CD14-positive monocyte (primary cell): ENCODE measurements at regions not wholly inside any gene's neighbourhood (a gene's known extent, or its start where the extent isn't known, plus 50 kb on each side); places are given as distances from the start of the nearest gene placed in this dataset.

ENCODE experiments used
- DNase-seq, 3 donors: peaks; one replicate each; pipeline ENCODE4 v3.0.0-alpha.2; 2011 to 2022
- H2AFZ ChIP-seq: 2 replicates; pipeline ENCODE4 v1.6.0; 2012; ENCODE audit warnings: mild to moderate bottlenecking, low read depth, low read length, inconsistent platforms; ENCODE audit not compliant: insufficient read depth, poor library complexity, severe bottlenecking
- H3K27ac ChIP-seq, 2 donors: 1 replicate in 1 of 2; 2 replicates in 1 of 2; pipeline ENCODE4 v1.5.1; 2012 to 2013; ENCODE audit warnings: low read length in 2 of 2, control low read depth in 1 of 2, inconsistent platforms in 1 of 2, low read depth in 1 of 2, mild to moderate bottlenecking in 1 of 2
- H3K27me3 ChIP-seq, 2 donors: one replicate each; pipeline versions ENCODE4 v1.6.0 to v1.6.1; 2011 to 2013; ENCODE audit warnings: low read length in 2 of 2; ENCODE audit not compliant: control insufficient read depth in 2 of 2, insufficient read depth in 2 of 2
- H3K36me3 ChIP-seq, 2 donors: replicated peaks in 1 of 2; 1 replicate in 1 of 2; 2 replicates in 1 of 2; pipeline versions ENCODE4 v1.5.1 to v1.6.1; 2012 to 2013; ENCODE audit warnings: low read length in 2 of 2, control low read depth in 1 of 2, inconsistent platforms in 1 of 2, mild to moderate bottlenecking in 1 of 2; ENCODE audit not compliant: insufficient read depth in 2 of 2, control insufficient read depth in 1 of 2
- H3K4me1 ChIP-seq, 2 donors: 1 replicate in 1 of 2; 2 replicates in 1 of 2; pipeline versions ENCODE4 v1.5.1 to v1.6.1; 2012 to 2013; ENCODE audit warnings: low read length in 2 of 2, control low read depth in 1 of 2, inconsistent platforms in 1 of 2, mild to moderate bottlenecking in 1 of 2, moderate library complexity in 1 of 2; ENCODE audit not compliant: insufficient read depth in 2 of 2, control insufficient read depth in 1 of 2
- H3K4me2 ChIP-seq: replicated peaks from 2 replicates; pipeline ENCODE3; 2012; ENCODE audit warnings: low read length, moderate library complexity, mild to moderate bottlenecking; ENCODE audit not compliant: poor library complexity, severe bottlenecking; ENCODE audit errors: extremely low read depth
- H3K4me3 ChIP-seq, 3 experiments: fragments of 200-600 bp in 1 of 3; sonication (generic) in 1 of 3; replicated peaks in 1 of 3; 1 replicate in 2 of 3; 2 replicates in 1 of 3; pipeline ENCODE4 v1.5.1; 2011 to 2013; ENCODE audit warnings: low read length in 3 of 3, mild to moderate bottlenecking in 3 of 3, control low read depth in 2 of 3, low read depth in 2 of 3, inconsistent platforms in 1 of 3, moderate library complexity in 1 of 3
- H3K79me2 ChIP-seq: 2 replicates; pipeline ENCODE4 v1.6.0; 2012; ENCODE audit warnings: mild to moderate bottlenecking, control low read depth, inconsistent platforms, low read length, moderate library complexity; ENCODE audit not compliant: insufficient read depth
- H3K9ac ChIP-seq: 2 replicates; pipeline ENCODE4 v1.6.0; 2017; ENCODE audit warnings: low read length, mild to moderate bottlenecking; ENCODE audit not compliant: insufficient read depth, poor library complexity, severe bottlenecking
- H3K9me3 ChIP-seq, 2 donors: replicated peaks in 1 of 2; 1 replicate in 1 of 2; 2 replicates in 1 of 2; pipeline versions ENCODE4 v1.5.1 to v1.6.1; 2012 to 2013; ENCODE audit warnings: low read length in 2 of 2, control low read depth in 1 of 2; ENCODE audit not compliant: control insufficient read depth in 1 of 2, insufficient read depth in 1 of 2
- H4K20me1 ChIP-seq: 2 replicates; pipeline ENCODE4 v1.6.0; 2012; ENCODE audit warnings: mild to moderate bottlenecking, low read length, control low read depth, moderate library complexity; ENCODE audit not compliant: insufficient read depth
- H3K27ac Mint-ChIP-seq, 7 donors: one replicate each; pipeline ENCODE4 v1.8.0; 2020; ENCODE audit warnings: mild to moderate bottlenecking in 7 of 7, mixed read lengths in 7 of 7, moderate library complexity in 6 of 7, inconsistent platforms in 2 of 7
- H3K27me3 Mint-ChIP-seq, 3 donors: one replicate each; pipeline ENCODE4 v1.8.0; 2021 to 2022; ENCODE audit warnings: low read depth in 3 of 3, mild to moderate bottlenecking in 3 of 3, mixed read lengths in 3 of 3, moderate library complexity in 3 of 3, inconsistent platforms in 1 of 3
- H3K36me3 Mint-ChIP-seq, 2 donors: one replicate each; pipeline ENCODE4 v1.8.0; 2020; ENCODE audit warnings: mixed read lengths in 2 of 2, inconsistent platforms in 1 of 2, mild to moderate bottlenecking in 1 of 2
- H3K4me1 Mint-ChIP-seq: one replicate; pipeline ENCODE4 v1.8.0; 2020; ENCODE audit warnings: mild to moderate bottlenecking, mixed read lengths
- H3K4me3 Mint-ChIP-seq, 2 donors: one replicate each; pipeline ENCODE4 v1.8.0; 2020; ENCODE audit warnings: mild to moderate bottlenecking in 2 of 2, mixed read lengths in 2 of 2, moderate library complexity in 1 of 2
- H3K9me3 Mint-ChIP-seq, 7 donors: one replicate each; pipeline ENCODE4 v1.8.0; 2020 to 2022; ENCODE audit warnings: mixed read lengths in 7 of 7, mild to moderate bottlenecking in 6 of 7, moderate library complexity in 6 of 7, inconsistent platforms in 2 of 7
- WGBS: methylation state at CpG from one replicate; pipeline ENCODE4 v1.1.5; 2013; ENCODE audit warnings: missing lambda C conversion rate; ENCODE audit not compliant: insufficient coverage; 5-methylcytosine and 5-hydroxymethylcytosine counted together
- intact Hi-C, 2 donors: fragments of 100-400 bp; cut with micrococcal nuclease; formaldehyde crosslinking; loops; one replicate each; pipeline versions ENCODE4 v1.15.0 to v1.15.1; 2023
- TF ChIP-seq, protein P1 (sequence below): fragments of 200-600 bp; IDR thresholded peaks from one replicate; pipeline ENCODE4 v1.8.0; 2022; ENCODE audit warnings: antibody characterized with exemption, mild to moderate bottlenecking

DNA sequence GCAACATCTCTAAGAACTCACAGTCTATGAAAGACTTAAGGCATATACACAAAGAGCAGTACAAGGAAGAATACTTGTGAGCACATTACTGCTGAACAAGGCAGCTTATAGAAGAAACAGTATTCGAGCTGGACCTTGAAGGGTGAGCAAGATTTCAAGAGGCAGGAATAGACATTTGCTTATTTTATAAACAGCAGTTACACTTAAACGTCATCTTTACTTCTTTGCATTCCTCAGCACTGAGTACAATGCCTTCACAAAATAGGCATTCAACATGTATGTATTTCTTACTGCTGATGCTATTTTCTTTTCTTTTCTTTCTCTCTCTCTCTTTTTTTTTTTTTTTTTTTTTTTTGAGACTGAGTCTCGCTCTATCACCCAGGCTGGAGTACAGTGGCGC is 205.8 kb downstream of the ZIC4 start:
- WGBS = 75% methylated on average over 2 of the region's 4 CpGs

DNA sequence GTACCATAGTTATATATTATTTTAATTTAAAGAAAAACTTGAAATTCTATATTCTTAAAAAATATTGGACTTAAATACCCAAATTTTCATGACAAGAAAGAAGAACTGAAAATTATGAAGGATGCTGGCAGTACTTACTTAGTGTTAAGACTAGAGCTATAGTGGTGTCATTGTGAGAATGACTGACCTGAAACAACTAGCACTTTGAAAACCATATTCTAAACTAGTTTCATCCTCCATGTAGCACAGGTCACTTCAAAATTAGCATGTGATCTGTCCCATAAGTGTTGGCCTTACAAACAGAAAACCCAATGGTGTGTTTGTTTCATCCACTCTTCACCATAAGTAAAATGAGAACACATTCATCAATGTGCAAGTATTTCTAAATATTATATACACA is 208.6 kb downstream of the ZIC4 start:
- H3K27ac Mint-ChIP-seq = no peak overlapping the region
- H3K4me2 ChIP-seq = no peak overlapping the region
- no peak overlapping the region for H3K9ac ChIP-seq
- H3K36me3 Mint-ChIP-seq = no peaks in the 10 kb centered on the region
- H3K79me2 ChIP-seq = no peaks in the 10 kb centered on the region
- no peaks in the 10 kb centered on the region for H3K4me1 Mint-ChIP-seq
- no peaks in the 10 kb centered on the region for H3K9me3 ChIP-seq
- no peak overlapping the region for H3K27ac ChIP-seq
- H3K36me3 ChIP-seq = no peaks in the 10 kb centered on the region
- H3K4me3 ChIP-seq = no peak overlapping the region
- H2AFZ ChIP-seq = no peak overlapping the region
- H3K27me3 ChIP-seq = no peaks in the 10 kb centered on the region
- H3K9me3 Mint-ChIP-seq = no peaks in the 10 kb centered on the region
- no peak for DNase-seq
- H3K4me3 Mint-ChIP-seq = no peak overlapping the region
- intact Hi-C loops = no loop called here
- TF ChIP-seq, protein P1, sequence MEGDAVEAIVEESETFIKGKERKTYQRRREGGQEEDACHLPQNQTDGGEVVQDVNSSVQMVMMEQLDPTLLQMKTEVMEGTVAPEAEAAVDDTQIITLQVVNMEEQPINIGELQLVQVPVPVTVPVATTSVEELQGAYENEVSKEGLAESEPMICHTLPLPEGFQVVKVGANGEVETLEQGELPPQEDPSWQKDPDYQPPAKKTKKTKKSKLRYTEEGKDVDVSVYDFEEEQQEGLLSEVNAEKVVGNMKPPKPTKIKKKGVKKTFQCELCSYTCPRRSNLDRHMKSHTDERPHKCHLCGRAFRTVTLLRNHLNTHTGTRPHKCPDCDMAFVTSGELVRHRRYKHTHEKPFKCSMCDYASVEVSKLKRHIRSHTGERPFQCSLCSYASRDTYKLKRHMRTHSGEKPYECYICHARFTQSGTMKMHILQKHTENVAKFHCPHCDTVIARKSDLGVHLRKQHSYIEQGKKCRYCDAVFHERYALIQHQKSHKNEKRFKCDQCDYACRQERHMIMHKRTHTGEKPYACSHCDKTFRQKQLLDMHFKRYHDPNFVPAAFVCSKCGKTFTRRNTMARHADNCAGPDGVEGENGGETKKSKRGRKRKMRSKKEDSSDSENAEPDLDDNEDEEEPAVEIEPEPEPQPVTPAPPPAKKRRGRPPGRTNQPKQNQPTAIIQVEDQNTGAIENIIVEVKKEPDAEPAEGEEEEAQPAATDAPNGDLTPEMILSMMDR = no peak
- no peaks in the 10 kb centered on the region for H4K20me1 ChIP-seq
- H3K4me1 ChIP-seq = no peaks in the 10 kb centered on the region
- H3K27me3 Mint-ChIP-seq = no peaks in the 10 kb centered on the region

More for the DNA sequence above, 205.8 kb downstream of the ZIC4 start:
- no peak overlapping the region for H3K27ac Mint-ChIP-seq
- no peaks in the 10 kb centered on the region for H3K36me3 Mint-ChIP-seq
- Histone ChIP-seq H3K36me3 (no peaks in the 10 kb centered on the region), H3K4me1 (no peaks in the 10 kb centered on the region), H3K4me3 (no peak overlapping the region), H3K9ac (no peak overlapping the region), H3K4me2 (no peak overlapping the region), H2AFZ (no peak overlapping the region), H3K9me3 (no peaks in the 10 kb centered on the region), H3K27ac (no peak overlapping the region), H3K27me3 (no peaks in the 10 kb centered on the region), H4K20me1 (no peaks in the 10 kb centered on the region), H3K79me2 (no peaks in the 10 kb centered on the region)
- intact Hi-C loops = no loop called here
- no peak overlapping the region for H3K4me3 Mint-ChIP-seq
- H3K9me3 Mint-ChIP-seq = peaks cover 0 to 2% (median 0%) of the 10 kb centered on the region in 7 donors
- DNase-seq = no peak
- no peaks in the 10 kb centered on the region for H3K27me3 Mint-ChIP-seq
- no peaks in the 10 kb centered on the region for H3K4me1 Mint-ChIP-seq
- TF ChIP-seq, protein P1 = no peak
